GM18873 (cell line): ENCODE measurements at regions not wholly inside any gene's neighbourhood (a gene's known extent, or its start where the extent isn't known, plus 50 kb on each side); places are given as distances from the start of the nearest gene placed in this dataset.
A peak's percentile ranks its signal among the peaks of the same experiment; 100 is the strongest.
"Not testable (repeated sequence)": the region's sequence is repeated elsewhere in the genome, so short reads cannot be mapped to it uniquely, and the experiment has no call there.

Experiments used
- ATAC-seq: cut with Tn5 transposase; IDR thresholded peaks from one replicate; pipeline ENCODE4 v1.9.1; 2021; ENCODE audit warnings: mild to moderate bottlenecking, moderate library complexity, moderate number of reproducible peaks; ENCODE audit not compliant: unreplicated experiment, low FRiP score

DNA sequence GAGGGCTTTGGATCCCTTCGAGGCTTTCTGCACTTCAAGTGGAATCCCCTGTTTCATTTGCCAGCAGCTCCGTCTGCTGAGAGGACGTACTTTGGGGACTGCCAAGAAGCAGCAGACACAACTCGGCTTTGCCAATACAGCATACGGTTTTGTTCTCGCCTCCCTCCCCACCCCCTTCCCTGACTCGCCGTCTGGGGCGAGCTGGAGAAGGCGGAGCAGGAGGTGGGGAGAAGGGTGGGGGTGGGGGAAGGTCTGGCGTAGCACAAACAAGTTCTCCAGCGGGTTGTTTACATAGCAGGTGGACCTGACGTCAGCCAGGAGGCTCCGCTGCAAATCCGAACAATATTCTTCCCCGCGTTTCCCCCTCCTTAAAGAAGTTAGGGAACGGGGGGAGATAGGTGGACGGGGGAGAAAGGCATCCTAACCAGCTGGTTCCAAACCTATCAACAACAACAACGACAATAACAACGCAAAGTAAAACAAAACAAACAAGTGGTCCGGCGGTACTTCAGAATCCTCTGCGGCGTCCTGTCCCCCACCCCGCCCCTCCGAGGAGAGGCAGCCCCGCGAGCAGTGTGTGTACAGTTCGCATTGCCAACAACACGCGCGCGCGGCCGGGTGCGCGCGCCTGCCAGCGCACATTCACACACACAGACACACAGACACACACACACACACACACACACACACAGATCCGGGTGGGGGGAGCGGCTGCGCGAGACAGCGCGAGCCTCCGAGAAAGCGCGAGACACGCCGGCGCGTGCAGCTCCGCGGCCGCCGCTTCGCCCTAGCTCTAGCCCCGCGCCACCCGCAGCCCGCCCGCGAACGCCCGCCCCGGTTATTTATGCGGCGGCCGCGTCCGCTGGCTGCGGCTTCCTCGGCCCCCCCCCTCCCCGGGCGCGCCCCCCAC is 167.0 kb upstream of the PPP1R3A start:
- no peak for ATAC-seq

DNA sequence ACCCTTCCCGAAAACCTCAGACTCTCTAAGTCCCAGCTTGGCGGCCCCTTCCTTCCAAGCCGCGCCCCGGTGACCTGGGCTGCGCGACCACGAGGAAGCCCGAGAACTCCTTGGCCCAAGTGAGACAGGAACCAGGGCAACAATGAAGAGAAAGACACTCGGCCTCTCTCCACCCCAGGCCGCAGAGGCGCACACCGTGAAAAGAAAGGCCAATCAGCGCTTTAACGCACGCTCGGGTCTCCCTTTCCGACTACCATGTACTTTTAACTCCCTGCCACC is 166.4 kb upstream of the PPP1R3A start:
- ATAC-seq = no peak

DNA sequence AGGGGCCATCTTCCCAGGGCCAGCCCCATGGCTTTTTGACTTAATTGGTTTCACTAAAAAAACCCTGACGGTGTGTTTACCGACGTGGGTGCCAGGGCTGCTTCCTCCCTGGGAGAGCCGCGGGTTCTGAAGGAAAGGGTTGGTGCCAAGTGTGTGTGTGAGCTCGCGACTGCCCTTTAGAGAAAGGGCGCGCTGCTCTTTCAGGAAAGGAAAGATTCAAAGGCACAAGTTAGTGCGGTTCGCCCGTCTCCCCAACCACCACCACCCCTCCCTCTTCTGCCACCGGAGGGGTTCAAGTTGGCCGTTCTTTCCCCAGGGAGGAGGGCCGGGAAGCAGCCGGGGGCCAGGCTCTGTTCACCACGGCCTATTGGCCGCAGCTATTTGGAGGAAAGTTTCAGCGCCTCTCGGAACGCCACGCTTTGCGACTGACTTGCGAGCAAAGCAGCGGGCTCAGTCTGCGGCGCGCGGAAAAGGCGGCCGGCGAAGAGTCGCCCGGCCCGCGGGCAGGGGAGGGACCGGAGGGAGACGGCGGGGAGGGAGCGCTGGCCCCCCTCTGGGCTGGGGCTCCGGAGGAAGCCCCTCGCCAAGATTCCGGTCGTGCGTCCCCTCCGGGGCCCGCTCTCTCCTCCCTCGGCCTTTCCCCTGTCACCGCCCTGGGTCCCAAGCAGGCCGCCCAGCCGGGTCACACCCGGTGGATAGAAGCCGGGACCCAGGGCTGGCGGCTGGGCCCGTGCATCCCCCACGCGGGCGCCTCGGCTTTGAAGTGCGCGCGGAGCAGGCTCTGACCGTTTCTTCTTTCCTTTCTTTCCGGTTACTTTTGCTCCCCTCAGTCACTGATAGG is 165.9 kb upstream of the PPP1R3A start:
- no peak for ATAC-seq

- no peak for ATAC-seq
Observed at GRCh38 chr7:114084002-114084471, 165.2 kb upstream of the PPP1R3A start.

GRCh38 chr7:114083166-114084001 is 164.6 kb upstream of the PPP1R3A start:
- no peak for ATAC-seq

DNA sequence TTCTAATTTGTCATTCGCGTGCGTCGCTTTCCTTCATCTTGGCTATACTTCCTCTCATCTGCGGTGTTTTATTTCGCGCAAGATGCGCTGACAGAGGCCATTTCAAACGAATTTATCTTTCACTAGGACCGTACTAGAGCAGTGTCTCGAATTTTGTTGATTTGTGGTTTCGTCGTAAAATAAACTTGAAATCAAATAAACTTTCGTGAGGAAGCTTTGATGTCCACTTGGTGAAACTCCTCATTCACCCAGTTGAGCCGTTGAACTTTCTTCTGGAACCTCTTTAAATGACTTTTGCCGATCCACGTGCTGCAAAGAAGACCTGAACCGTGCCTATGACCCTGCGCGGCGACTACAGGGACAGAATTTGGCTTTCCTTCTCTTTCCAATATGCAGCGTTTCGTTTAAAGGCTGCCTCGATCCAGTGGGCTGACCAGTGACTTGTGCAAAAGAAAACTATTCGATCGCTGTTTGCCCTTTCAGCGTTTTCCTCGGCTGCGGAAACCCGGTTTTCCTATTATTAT is 163.9 kb upstream of the PPP1R3A start:
- no peak for ATAC-seq

DNA sequence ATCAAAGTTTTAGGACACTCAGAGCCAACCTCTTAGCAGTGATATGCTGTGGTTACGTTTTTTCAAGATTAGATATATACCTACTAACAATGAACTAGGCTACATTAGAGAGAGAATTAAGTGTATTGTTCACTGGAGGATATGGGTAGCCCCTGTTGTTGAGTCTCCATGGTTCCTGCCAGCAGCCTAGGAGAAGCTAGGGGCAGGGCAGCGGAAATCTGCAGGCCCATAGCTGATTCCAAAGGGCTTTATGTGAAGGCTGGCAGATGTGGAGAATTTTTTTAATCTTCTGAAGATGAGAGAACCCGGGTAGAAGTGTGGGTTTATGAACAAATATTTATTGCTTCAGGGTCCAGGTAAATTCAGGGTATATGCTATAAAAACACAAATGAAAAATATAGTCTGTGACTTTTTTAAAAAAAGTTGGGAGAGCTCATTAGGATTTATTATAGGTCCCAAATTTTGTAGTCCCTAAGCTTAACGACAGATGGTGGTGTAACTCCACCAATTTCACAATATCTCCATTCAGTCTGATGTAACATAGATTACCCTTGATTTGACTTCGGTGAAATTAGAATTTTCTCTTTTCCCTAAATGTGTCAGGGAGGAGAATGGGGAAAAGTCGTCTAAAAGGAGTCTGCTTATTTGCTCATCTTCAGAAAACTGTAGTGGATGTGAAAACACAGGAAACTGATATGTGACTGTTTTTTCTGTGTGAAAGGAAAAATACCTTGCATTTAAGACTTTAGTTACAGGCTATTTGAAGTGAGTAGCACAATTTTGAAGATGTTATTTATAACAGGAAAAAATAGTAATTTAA is 163.0 kb upstream of the PPP1R3A start:
- no peak for ATAC-seq

- not testable (repeated sequence) for ATAC-seq
Observed at GRCh38 chr7:114077158-114077524, 158.3 kb upstream of the PPP1R3A start.

GRCh38 chr7:114076392-114077157 is 157.8 kb upstream of the PPP1R3A start:
- not testable (repeated sequence) for ATAC-seq

- ATAC-seq = no peak
Observed at GRCh38 chr7:114073701-114074100, 154.9 kb upstream of the PPP1R3A start.

GRCh38 chr7:114070246-114070645 is 151.4 kb upstream of the PPP1R3A start:
- ATAC-seq = no peak

DNA sequence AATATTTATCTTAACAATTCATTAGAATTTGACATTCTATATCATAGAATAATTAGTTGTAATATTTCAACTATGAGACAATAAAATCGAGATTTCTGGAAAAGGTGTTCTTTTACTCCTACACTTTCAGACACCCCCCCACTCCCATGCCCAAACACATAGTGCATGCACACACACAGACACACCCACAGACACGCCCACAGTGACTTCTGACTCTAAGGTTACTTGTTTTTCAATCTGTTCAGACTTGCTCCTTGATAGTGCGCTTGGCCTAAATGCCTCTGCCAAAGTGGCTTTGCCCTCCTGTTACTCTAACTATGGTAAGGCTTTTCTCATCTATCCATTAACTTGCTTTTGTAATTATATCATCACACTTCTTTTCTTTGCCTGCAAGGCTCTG is 144.0 kb upstream of the PPP1R3A start:
- ATAC-seq = no peak

- peak; percentile 94 for ATAC-seq
Observed at GRCh38 chr7:114051871-114052331, 133.1 kb upstream of the PPP1R3A start.

GRCh38 chr7:114050571-114050970 is 131.8 kb upstream of the PPP1R3A start:
- no peak for ATAC-seq

DNA sequence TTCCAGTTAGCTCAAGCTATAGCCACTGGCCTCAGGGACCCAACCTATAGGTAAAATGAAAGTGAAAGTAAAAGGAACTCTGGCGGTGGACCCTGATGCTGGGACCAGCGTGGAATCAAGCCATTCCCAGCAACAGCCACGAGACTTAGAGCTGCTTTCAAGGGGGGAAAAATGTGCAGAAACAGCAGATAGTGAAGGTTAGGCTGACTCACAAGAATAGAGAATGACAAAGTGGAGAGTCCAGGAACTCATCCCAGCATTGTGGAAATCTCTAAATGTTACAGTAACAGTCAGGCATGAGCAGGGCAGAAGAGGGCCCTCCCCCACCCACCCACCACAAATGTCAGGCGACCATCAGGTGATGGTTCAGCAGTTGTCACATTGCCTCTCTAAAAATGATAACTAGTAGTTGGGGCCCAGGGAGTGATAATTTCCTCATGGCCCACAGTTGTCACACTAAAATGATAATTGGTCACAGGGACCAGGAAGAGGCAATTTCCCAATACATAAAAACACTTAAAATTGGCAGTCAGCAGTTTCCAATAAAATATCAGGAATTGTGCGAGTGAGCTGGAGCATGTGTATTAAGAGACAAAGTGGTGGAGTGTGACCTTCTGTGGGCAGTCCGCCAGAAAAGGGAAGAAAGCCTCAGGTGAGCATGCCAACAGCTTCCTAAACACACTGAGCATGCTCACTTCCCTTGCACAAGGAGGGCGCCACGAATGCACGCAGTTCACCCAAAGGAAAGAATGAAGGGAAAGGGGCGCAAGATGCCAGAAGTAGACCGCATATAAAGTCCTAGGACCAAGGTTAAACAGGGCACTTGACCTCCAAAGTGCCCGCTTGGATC is 129.8 kb upstream of the PPP1R3A start:
- no peak for ATAC-seq

GRCh38 chr7:114047889-114048288 is 129.1 kb upstream of the PPP1R3A start:
- no peak for ATAC-seq

- ATAC-seq = no peak
Observed at GRCh38 chr7:114033475-114033874, 114.7 kb upstream of the PPP1R3A start.
